OCI-LY1 (cell line): ENCODE measurements at regions not wholly inside any gene's neighbourhood (a gene's known extent, or its start where the extent isn't known, plus 50 kb on each side); places are given as distances from the start of the nearest gene placed in this dataset.

Experiments
- EZH2 ChIP-seq: fragments of 200-600 bp; sonication (generic), shearing (Covaris generic); IDR thresholded peaks from 2 replicates; pipeline ENCODE4 v1.8.0; 2017; ENCODE audit warnings: borderline replicate concordance, mixed run types, mild to moderate bottlenecking, antibody characterized with exemption, low read length, moderate library complexity, mixed read lengths
- TF ChIP-seq, protein P1 (sequence below): fragments of 200-600 bp; sonication (generic), shearing (Covaris generic); IDR thresholded peaks from 2 replicates; pipeline ENCODE4 v1.5.1; 2017; ENCODE audit warnings: mild to moderate bottlenecking, antibody characterized with exemption, low read length, moderate library complexity, mixed read lengths

DNA sequence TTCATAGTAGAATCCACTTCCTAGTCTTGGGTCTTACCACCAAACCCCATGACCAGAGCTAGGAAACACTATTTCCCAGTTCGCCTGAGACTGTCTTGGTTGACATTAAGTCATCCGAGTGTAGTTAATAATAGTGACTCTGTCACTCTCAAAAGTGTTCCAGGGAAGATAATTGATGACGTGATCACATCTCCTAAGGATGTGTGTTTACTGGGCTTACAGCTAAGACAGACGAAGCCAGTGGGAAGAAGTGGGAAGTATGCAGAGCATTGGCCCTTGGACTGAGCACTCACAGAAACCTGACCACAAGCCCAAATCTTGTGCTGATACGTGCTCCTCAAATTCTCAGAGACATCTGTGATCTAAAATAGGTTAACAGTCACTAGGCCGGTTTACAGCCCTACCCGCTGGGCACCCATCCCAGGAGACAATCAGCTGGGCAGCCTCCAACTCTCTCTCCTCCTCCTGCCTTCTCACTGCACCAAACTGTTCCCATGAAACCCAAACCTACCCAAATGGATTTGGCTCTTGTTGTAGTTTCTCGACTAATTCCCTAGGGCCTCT is 316.6 kb downstream of the TLE1 start:
- no peak for TF ChIP-seq EZH2
- TF ChIP-seq, protein P1, sequence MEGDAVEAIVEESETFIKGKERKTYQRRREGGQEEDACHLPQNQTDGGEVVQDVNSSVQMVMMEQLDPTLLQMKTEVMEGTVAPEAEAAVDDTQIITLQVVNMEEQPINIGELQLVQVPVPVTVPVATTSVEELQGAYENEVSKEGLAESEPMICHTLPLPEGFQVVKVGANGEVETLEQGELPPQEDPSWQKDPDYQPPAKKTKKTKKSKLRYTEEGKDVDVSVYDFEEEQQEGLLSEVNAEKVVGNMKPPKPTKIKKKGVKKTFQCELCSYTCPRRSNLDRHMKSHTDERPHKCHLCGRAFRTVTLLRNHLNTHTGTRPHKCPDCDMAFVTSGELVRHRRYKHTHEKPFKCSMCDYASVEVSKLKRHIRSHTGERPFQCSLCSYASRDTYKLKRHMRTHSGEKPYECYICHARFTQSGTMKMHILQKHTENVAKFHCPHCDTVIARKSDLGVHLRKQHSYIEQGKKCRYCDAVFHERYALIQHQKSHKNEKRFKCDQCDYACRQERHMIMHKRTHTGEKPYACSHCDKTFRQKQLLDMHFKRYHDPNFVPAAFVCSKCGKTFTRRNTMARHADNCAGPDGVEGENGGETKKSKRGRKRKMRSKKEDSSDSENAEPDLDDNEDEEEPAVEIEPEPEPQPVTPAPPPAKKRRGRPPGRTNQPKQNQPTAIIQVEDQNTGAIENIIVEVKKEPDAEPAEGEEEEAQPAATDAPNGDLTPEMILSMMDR, result no peak
